Left lung (tissue), 4 donors: ENCODE measurements at regions not wholly inside any gene's neighbourhood (a gene's known extent, or its start where the extent isn't known, plus 50 kb on each side); places are given as distances from the start of the nearest gene placed in this dataset.

ENCODE experiments used
- ATAC-seq: fragments of 200-7000 bp; cut with Tn5 transposase; one replicate; pipeline ENCODE4 v1.9.1; 2020; ENCODE audit warnings: moderate library complexity
- DNase-seq, 4 donors: peaks; one replicate each; pipeline ENCODE4 v3.0.0-alpha.2; 2013 to 2020
- H3K27ac ChIP-seq, 2 donors: fragments of 200-600 bp; sonication (generic) in 1 of 2; one replicate each; pipeline versions ENCODE4 v1.5.0 to v1.8.0; 2020 to 2021
- H3K27me3 ChIP-seq, 2 donors: fragments of 200-600 bp; sonication (generic) in 1 of 2; one replicate each; pipeline versions ENCODE4 v1.5.0 to v1.8.0; 2020 to 2021
- H3K36me3 ChIP-seq, 2 donors: fragments of 200-600 bp; sonication (generic) in 1 of 2; one replicate each; pipeline versions ENCODE4 v1.5.0 to v1.8.0; 2020 to 2021
- H3K4me1 ChIP-seq, 2 donors: fragments of 200-600 bp; one replicate each; pipeline ENCODE4 v1.8.0; 2021
- H3K4me3 ChIP-seq, 2 donors: fragments of 200-600 bp; sonication (generic) in 1 of 2; one replicate each; pipeline versions ENCODE4 v1.5.0 to v1.8.0; 2020 to 2021; ENCODE audit warnings: mild to moderate bottlenecking in 1 of 2
- H3K9me3 ChIP-seq, 2 donors: fragments of 200-600 bp; sonication (generic) in 1 of 2; one replicate each; pipeline versions ENCODE4 v1.5.0 to v1.8.0; 2020 to 2021
- CTCF ChIP-seq, 2 donors: fragments of 200-600 bp; sonication (generic) in 1 of 2; IDR thresholded peaks; one replicate each; pipeline versions ENCODE4 v1.5.0 to v1.8.0; 2021; ENCODE audit warnings: antibody characterized with exemption in 2 of 2
- intact Hi-C, 2 donors: fragments of 100-400 bp; cut with DNase I; formaldehyde crosslinking; loops; one replicate each; pipeline versions ENCODE4 v1.11.2 to v1.14.2; 2022
- donor health status: DM: no; HTN: yes; CAD: no.
- donor health status: DM: no; HTN: no; CAD: no.

- ATAC-seq (no peak), DNase-seq (no peak)
- no peaks in the 10 kb centered on the region for H3K4me1 ChIP-seq
- TF ChIP-seq CTCF (IDR thresholded peaks at IDR 0.05) = no peak
- no peak overlapping the region for H3K4me3 ChIP-seq
- H3K9me3 ChIP-seq = peaks cover 0 to 8% of the 10 kb centered on the region in 2 donors
- no peaks in the 10 kb centered on the region for H3K27me3 ChIP-seq
- H3K36me3 ChIP-seq = no peaks in the 10 kb centered on the region
- intact Hi-C loops = no loop called here
- H3K27ac ChIP-seq = no peak overlapping the region
These were observed 452.4 kb upstream of the RGPD4 start for GRCh38 chr2:107374249-107374648.

GRCh38 chr2:107376909-107377308 lies 449.8 kb upstream of the RGPD4 start:
- intact Hi-C loops = no loop called here
- H3K36me3 ChIP-seq = no peaks in the 10 kb centered on the region
- H3K4me1 ChIP-seq = no peaks in the 10 kb centered on the region
- H3K27me3 ChIP-seq = no peaks in the 10 kb centered on the region
- ATAC-seq (no peak), DNase-seq (no peak)
- no peak overlapping the region for H3K27ac ChIP-seq
- no peak for TF ChIP-seq CTCF (IDR thresholded peaks at IDR 0.05)
- H3K4me3 ChIP-seq = no peak overlapping the region
- peaks cover 0 to 4% of the 10 kb centered on the region in 2 donors for H3K9me3 ChIP-seq

GRCh38 chr2:107380912-107381311 lies 445.8 kb upstream of the RGPD4 start:
- no peak for TF ChIP-seq CTCF (IDR thresholded peaks at IDR 0.05)
- Histone ChIP-seq H3K27ac (no peak overlapping the region), H3K9me3 (no peaks in the 10 kb centered on the region), H3K4me1 (no peaks in the 10 kb centered on the region), H3K27me3 (no peaks in the 10 kb centered on the region), H3K4me3 (no peak overlapping the region), H3K36me3 (no peaks in the 10 kb centered on the region)
- intact Hi-C loops = no loop called here
- DNase-seq (no peak), ATAC-seq (no peak)

GRCh38 chr2:107383691-107384090 lies 443.0 kb upstream of the RGPD4 start:
- DNase-seq (no peak), ATAC-seq (no peak)
- no peaks in the 10 kb centered on the region for H3K27me3 ChIP-seq
- H3K36me3 ChIP-seq = no peaks in the 10 kb centered on the region
- H3K4me3 ChIP-seq = no peak overlapping the region
- no peaks in the 10 kb centered on the region for H3K9me3 ChIP-seq
- no peak overlapping the region for H3K27ac ChIP-seq
- intact Hi-C loops = no loop called here
- H3K4me1 ChIP-seq = no peaks in the 10 kb centered on the region
- TF ChIP-seq CTCF (IDR thresholded peaks at IDR 0.05) = no peak

- H3K27me3 ChIP-seq = no peaks in the 10 kb centered on the region
- no peak for ATAC-seq
- H3K36me3 ChIP-seq = no peaks in the 10 kb centered on the region
- no peak overlapping the region for H3K27ac ChIP-seq
- TF ChIP-seq CTCF (IDR thresholded peaks at IDR 0.05) = no peak
- no peak for DNase-seq
- H3K4me1 ChIP-seq = no peaks in the 10 kb centered on the region
- H3K9me3 ChIP-seq = no peaks in the 10 kb centered on the region
- no peak overlapping the region for H3K4me3 ChIP-seq
- intact Hi-C loops = no loop called here
These were observed 442.3 kb upstream of the RGPD4 start for GRCh38 chr2:107384422-107384821.
